HEK293 (cell line): ENCODE measurements at regions not wholly inside any gene's neighbourhood (a gene's known extent, or its start where the extent isn't known, plus 50 kb on each side); places are given as distances from the start of the nearest gene placed in this dataset.

Experiments used
- CTCF ChIA-PET: fragments of 350-600 bp; formaldehyde crosslinking; extraction: SDS; loops from one replicate; lab custom pipeline; 2021; ENCODE audit warnings: antibody characterized with exemption; lab: Yijun Ruan, JAX
- POLR2A ChIA-PET: fragments of 300-600 bp; formaldehyde crosslinking; extraction: SDS; loops from one replicate; lab custom pipeline; 2020; ENCODE audit warnings: antibody characterized with exemption, inconsistent platforms; lab: Yijun Ruan, JAX
- H3K27ac ChIP-seq: fragments of 200-500 bp; sonication (Bioruptor generic); 2 replicates; pipeline ENCODE4 v1.5.1; 2014; ENCODE audit warnings: low read depth, low read length, control low read depth, inconsistent platforms; ENCODE audit errors: extremely low read depth
- H3K36me3 ChIP-seq, 2 experiments: fragments of 200-500 bp in 1 of 2; sonication (Bioruptor generic) in 1 of 2; 1 replicate in 1 of 2; 2 replicates in 1 of 2; pipeline ENCODE4 v1.5.1; 2014 to 2017; ENCODE audit warnings: inconsistent platforms in 2 of 2, low read length in 2 of 2; ENCODE audit not compliant: control insufficient read depth in 2 of 2, insufficient read depth in 1 of 2
- H3K4me1 ChIP-seq: fragments of 200-500 bp; sonication (Bioruptor generic); 2 replicates; pipeline ENCODE4 v1.5.1; 2014; ENCODE audit warnings: mild to moderate bottlenecking, low read length, inconsistent platforms; ENCODE audit not compliant: control insufficient read depth, insufficient read depth
- H3K4me3 ChIP-seq: 2 replicates; pipeline ENCODE4 v1.5.1; 2011; ENCODE audit warnings: low read depth, mild to moderate bottlenecking, control low read depth, low read length, moderate library complexity
- H3K9me3 ChIP-seq: fragments of 200-500 bp; sonication (Bioruptor generic); 2 replicates; pipeline ENCODE4 v1.5.1; 2014; ENCODE audit warnings: low read depth, low read length, inconsistent platforms; ENCODE audit not compliant: control insufficient read depth, insufficient read depth
- BCL11A ChIP-seq: fragments of 450-650 bp; formaldehyde crosslinking; IDR thresholded peaks from 2 replicates; pipeline ENCODE4 v1.5.1; 2016; ENCODE audit warnings: low read depth, missing biosample characterization, missing genetic modification characterization
- GFI1B ChIP-seq: fragments of 450-650 bp; formaldehyde crosslinking; IDR thresholded peaks from 2 replicates; pipeline ENCODE4 v1.5.1; 2016; ENCODE audit warnings: missing biosample characterization, missing genetic modification characterization
- GLI2 ChIP-seq: fragments of 450-650 bp; formaldehyde crosslinking; IDR thresholded peaks from 2 replicates; pipeline ENCODE4; 2017; ENCODE audit warnings: missing biosample characterization, missing genetic modification characterization, low read depth, borderline replicate concordance
- HOXD13 ChIP-seq: sonication (generic); formaldehyde crosslinking; IDR thresholded peaks from 2 replicates; pipeline ENCODE4 v1.8.0; 2022; ENCODE audit warnings: missing genetic modification reagents, borderline replicate concordance
- KLF8 ChIP-seq: fragments of 450-650 bp; formaldehyde crosslinking; IDR thresholded peaks from 2 replicates; pipeline ENCODE4 v1.5.1; 2016; ENCODE audit warnings: missing biosample characterization, missing genetic modification characterization
- PRDM4 ChIP-seq: fragments of 450-650 bp; formaldehyde crosslinking; IDR thresholded peaks from 2 replicates; pipeline ENCODE4 v1.5.1; 2017; ENCODE audit warnings: missing biosample characterization, missing genetic modification characterization
- ZBTB8A ChIP-seq: fragments of 450-650 bp; formaldehyde crosslinking; IDR thresholded peaks from 2 replicates; pipeline ENCODE4 v1.5.1; 2016; ENCODE audit warnings: missing biosample characterization, missing genetic modification characterization
- ZFP41 ChIP-seq: fragments of 450-650 bp; formaldehyde crosslinking; IDR thresholded peaks from 2 replicates; pipeline ENCODE4 v1.5.1; 2016; ENCODE audit warnings: missing biosample characterization, missing genetic modification characterization, borderline replicate concordance
- ZNF175 ChIP-seq: fragments of 450-650 bp; formaldehyde crosslinking; IDR thresholded peaks from 2 replicates; pipeline ENCODE4 v1.5.1; 2016; ENCODE audit warnings: missing biosample characterization, missing genetic modification characterization
- ZNF2 ChIP-seq: fragments of 450-650 bp; formaldehyde crosslinking; IDR thresholded peaks from 2 replicates; pipeline ENCODE4 v1.5.1; 2016; ENCODE audit warnings: missing biosample characterization, missing genetic modification characterization
- ZNF248 ChIP-seq: fragments of 450-650 bp; formaldehyde crosslinking; IDR thresholded peaks from 2 replicates; pipeline ENCODE4 v1.5.1; 2017; ENCODE audit warnings: missing biosample characterization, missing genetic modification characterization
- ZNF274 ChIP-seq, 2 experiments: fragments of 200-500 bp in 1 of 2; fragments of 450-650 bp in 1 of 2; sonication (Bioruptor generic) in 1 of 2; formaldehyde crosslinking in 1 of 2; IDR thresholded peaks; 2 replicates each; pipeline versions ENCODE4 v1.5.1 to v1.6.1; 2014 to 2016; ENCODE audit warnings: borderline replicate concordance in 1 of 2, inconsistent platforms in 1 of 2, low read length in 1 of 2, missing biosample characterization in 1 of 2, missing genetic modification characterization in 1 of 2
- ZNF311 ChIP-seq: fragments of 450-650 bp; formaldehyde crosslinking; IDR thresholded peaks from 2 replicates; pipeline ENCODE4 v1.5.1; 2017; ENCODE audit warnings: missing biosample characterization, missing genetic modification characterization, borderline replicate concordance
- ZNF366 ChIP-seq: fragments of 450-650 bp; formaldehyde crosslinking; conservative IDR thresholded peaks from 2 replicates; pipeline ENCODE4 v1.5.1; 2016; ENCODE audit warnings: missing biosample characterization, missing genetic modification characterization
- ZNF37A ChIP-seq: fragments of 450-650 bp; IDR thresholded peaks from 2 replicates; pipeline ENCODE4 v1.5.1; 2018; ENCODE audit warnings: missing biosample characterization, missing genetic modification characterization
- ZNF549 ChIP-seq: fragments of 450-650 bp; IDR thresholded peaks from 2 replicates; pipeline ENCODE4 v1.5.1; 2018; ENCODE audit warnings: missing biosample characterization, missing genetic modification characterization, mild to moderate bottlenecking, inconsistent platforms, moderate library complexity
- ZNF560 ChIP-seq: fragments of 450-650 bp; formaldehyde crosslinking; IDR thresholded peaks from 2 replicates; pipeline ENCODE4 v1.5.1; 2017; ENCODE audit warnings: missing biosample characterization, missing genetic modification characterization, borderline replicate concordance
- ZNF624 ChIP-seq: fragments of 450-650 bp; formaldehyde crosslinking; IDR thresholded peaks from 2 replicates; pipeline ENCODE4 v1.5.1; 2017; ENCODE audit warnings: missing biosample characterization, missing genetic modification characterization
- TF ChIP-seq, protein P1 (sequence below): fragments of 450-650 bp; formaldehyde crosslinking; IDR thresholded peaks from 2 replicates; pipeline ENCODE4 v1.5.1; 2016; ENCODE audit warnings: missing biosample characterization, missing genetic modification characterization

- CTCF ChIA-PET, result no interaction called here
- Histone ChIP-seq H3K27ac (no peak overlapping the region), H3K36me3 (no peaks in the 10 kb centered on the region)
- TF ChIP-seq BCL11A, result no peak
- TF ChIP-seq, protein P1, sequence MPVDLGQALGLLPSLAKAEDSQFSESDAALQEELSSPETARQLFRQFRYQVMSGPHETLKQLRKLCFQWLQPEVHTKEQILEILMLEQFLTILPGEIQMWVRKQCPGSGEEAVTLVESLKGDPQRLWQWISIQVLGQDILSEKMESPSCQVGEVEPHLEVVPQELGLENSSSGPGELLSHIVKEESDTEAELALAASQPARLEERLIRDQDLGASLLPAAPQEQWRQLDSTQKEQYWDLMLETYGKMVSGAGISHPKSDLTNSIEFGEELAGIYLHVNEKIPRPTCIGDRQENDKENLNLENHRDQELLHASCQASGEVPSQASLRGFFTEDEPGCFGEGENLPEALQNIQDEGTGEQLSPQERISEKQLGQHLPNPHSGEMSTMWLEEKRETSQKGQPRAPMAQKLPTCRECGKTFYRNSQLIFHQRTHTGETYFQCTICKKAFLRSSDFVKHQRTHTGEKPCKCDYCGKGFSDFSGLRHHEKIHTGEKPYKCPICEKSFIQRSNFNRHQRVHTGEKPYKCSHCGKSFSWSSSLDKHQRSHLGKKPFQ, result no peak
- TF ChIP-seq ZNF560, result no peak
- no peak for TF ChIP-seq ZNF366 (tag by site-specific recombination)
- no peak for TF ChIP-seq PRDM4 (tag by site-specific recombination)
- no peak for TF ChIP-seq ZFP41 (tag by site-specific recombination)
- TF ChIP-seq ZNF175 (tag by site-specific recombination), result no peak
- TF ChIP-seq, all 188 proteins: peak for 0
- Histone ChIP-seq H3K4me3 (no peak overlapping the region), H3K9me3 (no peaks in the 10 kb centered on the region), H3K4me1 (no peaks in the 10 kb centered on the region)
- POLR2A ChIA-PET, result no interaction called here
Observed at GRCh38 chr4:26214994-26215393, 105.8 kb upstream of the RBPJ start.

DNA sequence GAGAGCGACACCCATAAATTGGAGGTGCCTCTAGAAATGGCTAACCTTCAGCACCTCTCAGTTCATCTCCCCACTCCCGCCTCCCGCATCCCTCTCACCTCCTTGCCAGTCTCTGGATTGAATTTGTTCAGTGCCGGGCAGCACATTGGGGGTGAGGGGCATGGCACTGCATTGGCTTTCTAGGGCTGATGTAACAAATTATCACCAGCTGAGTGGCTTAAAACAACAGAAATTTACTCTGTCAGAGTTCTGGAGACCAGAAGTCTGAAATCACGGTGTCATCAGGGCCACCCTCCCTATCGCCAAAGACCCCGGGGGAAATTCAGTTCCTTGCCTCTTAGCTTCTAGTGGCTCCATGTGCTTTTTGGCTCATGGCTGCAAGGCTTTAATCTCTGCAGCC, 105.1 kb upstream of the RBPJ start:
- no peak overlapping the region for H3K27ac ChIP-seq
- ChIA-PET POLR2A (no interaction called here), CTCF (no interaction called here)
- H3K4me3 ChIP-seq, result no peak overlapping the region
- H3K36me3 ChIP-seq, result no peaks in the 10 kb centered on the region
- H3K9me3 ChIP-seq, result no peaks in the 10 kb centered on the region
- TF ChIP-seq ZNF248 (tag by site-specific recombination) (no peak), ZNF37A (tag by site-specific recombination) (no peak), ZNF311 (no peak), KLF8 (tag by site-specific recombination) (no peak), ZBTB8A (tag by site-specific recombination) (no peak), HOXD13 (CRISPR knock-in tag) (no peak), ZNF549 (tag by site-specific recombination) (no peak)
- no peaks in the 10 kb centered on the region for H3K4me1 ChIP-seq

- Histone ChIP-seq H3K36me3 (no peaks in the 10 kb centered on the region), H3K9me3 (no peaks in the 10 kb centered on the region), H3K4me3 (no peak overlapping the region), H3K4me1 (no peaks in the 10 kb centered on the region), H3K27ac (no peak overlapping the region)
- ChIA-PET POLR2A (no interaction called here), CTCF (interaction anchor here (0.7 kb wide), 1 partner anchor 108 kb away, joined by 3 read pairs; no protein-coding TSS in a partner anchor)
- TF ChIP-seq GLI2 (tag by site-specific recombination), result no peak
- TF ChIP-seq GFI1B, result no peak
- TF ChIP-seq ZNF2 (tag by site-specific recombination), result no peak
- no peak for TF ChIP-seq ZNF624 (tag by site-specific recombination)
- TF ChIP-seq ZNF274 (IDR thresholded peaks at IDR 0.05; ENCODE audit: low read length), result no peak
- no peak for TF ChIP-seq ZNF274 (tag by site-specific recombination; IDR thresholded peaks at IDR 0.05; ENCODE audit: borderline replicate concordance)
Observed at GRCh38 chr4:26217481-26217880, 103.3 kb upstream of the RBPJ start.
